ENCODE measurements at regions not wholly inside any gene's neighbourhood (a gene's known extent, or its start where the extent isn't known, plus 50 kb on each side); places are given as distances from the start of the nearest gene placed in this dataset.

DNA sequence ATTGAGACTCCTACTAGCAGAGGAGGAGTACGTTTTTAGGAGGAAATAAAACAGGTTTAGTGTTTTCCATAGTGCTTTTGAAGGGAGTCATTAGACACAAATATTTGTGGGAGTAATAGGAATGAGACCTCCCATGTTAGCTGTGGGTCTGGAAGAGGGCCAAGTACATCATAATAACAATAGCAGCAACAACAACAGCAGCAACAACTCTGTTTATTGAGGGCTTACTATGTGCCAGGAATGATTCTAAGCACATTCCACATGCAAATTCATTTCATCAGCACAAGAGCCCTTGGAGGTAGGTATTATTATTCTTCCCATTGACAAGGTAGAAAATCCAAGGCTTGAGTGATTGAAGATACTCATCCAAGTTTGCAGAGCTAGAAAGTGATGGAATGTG, 384.2 kb upstream of the RPS23 start:
- H3K36me3 ChIP-seq (ENCODE audit: control insufficient read depth, insufficient read depth, low read length): no peaks in the 10 kb centered on the region
- H3K27ac ChIP-seq (ENCODE audit: low read length): no peak overlapping the region
- no peak overlapping the region for H3K4me3 ChIP-seq (ENCODE audit: low read length)
- H3K4me1 ChIP-seq (ENCODE audit: control insufficient read depth, insufficient read depth, low read length): no peaks in the 10 kb centered on the region
- no peak for DNase-seq (ENCODE audit: low read depth, low spot score)
- H3K27me3 ChIP-seq (ENCODE audit: control insufficient read depth, insufficient read depth, low read length): no peaks in the 10 kb centered on the region
- no peaks in the 10 kb centered on the region for H3K9me3 ChIP-seq (ENCODE audit: control insufficient read depth, insufficient read depth, low read length)
- WGBS (ENCODE audit: insufficient coverage, insufficient read length): no CpG with 5 or more reads among the region's 1 CpG

DNA sequence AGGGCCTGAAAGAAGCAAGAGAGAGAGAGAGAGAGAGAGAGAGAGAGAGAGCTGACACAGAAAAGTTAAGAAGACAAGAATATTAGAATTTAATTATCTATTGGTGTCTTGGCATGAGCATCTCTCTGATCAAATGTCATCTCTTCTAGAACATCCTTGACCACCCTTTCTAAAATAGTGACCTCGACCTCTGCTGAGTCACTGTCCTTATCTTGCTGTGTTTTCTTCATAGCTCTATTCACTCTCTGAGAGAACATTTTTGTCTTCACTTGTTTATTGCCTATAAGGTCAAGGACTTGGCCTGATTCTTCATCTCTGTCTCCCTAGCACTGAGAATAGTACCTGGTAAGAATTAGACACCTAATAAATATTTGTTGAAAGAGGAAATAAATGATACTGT, 383.8 kb upstream of the RPS23 start:
- Histone ChIP-seq H3K9me3 (ENCODE audit: control insufficient read depth, insufficient read depth, low read length) (no peaks in the 10 kb centered on the region), H3K4me1 (ENCODE audit: control insufficient read depth, insufficient read depth, low read length) (no peaks in the 10 kb centered on the region), H3K27me3 (ENCODE audit: control insufficient read depth, insufficient read depth, low read length) (no peaks in the 10 kb centered on the region), H3K27ac (ENCODE audit: low read length) (no peak overlapping the region), H3K36me3 (ENCODE audit: control insufficient read depth, insufficient read depth, low read length) (no peaks in the 10 kb centered on the region), H3K4me3 (ENCODE audit: low read length) (no peak overlapping the region)
- WGBS (ENCODE audit: insufficient coverage, insufficient read length): no CpG with 5 or more reads among the region's 1 CpG
- no peak for DNase-seq (ENCODE audit: low read depth, low spot score)

DNA sequence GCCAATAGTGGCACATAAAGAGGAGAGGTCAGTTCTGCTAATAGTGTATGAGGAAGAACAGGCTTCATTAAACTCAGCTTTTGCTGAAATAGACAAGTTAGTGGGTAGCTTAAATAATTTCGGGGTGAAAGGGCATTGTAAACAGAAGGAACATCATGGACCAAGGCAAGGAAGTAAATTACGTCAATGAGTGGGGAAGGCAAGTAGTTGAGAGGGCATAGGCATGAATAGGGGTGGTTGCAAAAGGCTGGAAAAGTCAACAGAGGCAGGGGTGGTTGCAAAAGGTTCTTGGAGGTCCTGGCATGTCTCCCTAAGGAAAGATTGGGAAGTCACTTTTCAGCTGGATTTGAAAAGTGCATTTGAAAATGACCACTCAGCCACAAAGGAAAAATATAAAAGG, 383.3 kb upstream of the RPS23 start:
- Histone ChIP-seq H3K9me3 (ENCODE audit: control insufficient read depth, insufficient read depth, low read length) (no peaks in the 10 kb centered on the region), H3K4me1 (ENCODE audit: control insufficient read depth, insufficient read depth, low read length) (no peaks in the 10 kb centered on the region), H3K27me3 (ENCODE audit: control insufficient read depth, insufficient read depth, low read length) (no peaks in the 10 kb centered on the region), H3K27ac (ENCODE audit: low read length) (no peak overlapping the region), H3K36me3 (ENCODE audit: control insufficient read depth, insufficient read depth, low read length) (no peaks in the 10 kb centered on the region), H3K4me3 (ENCODE audit: low read length) (no peak overlapping the region)
- WGBS (ENCODE audit: insufficient coverage, insufficient read length): no CpG with 5 or more reads among the region's 2 CpGs
- no peak for DNase-seq (ENCODE audit: low read depth, low spot score)

DNA sequence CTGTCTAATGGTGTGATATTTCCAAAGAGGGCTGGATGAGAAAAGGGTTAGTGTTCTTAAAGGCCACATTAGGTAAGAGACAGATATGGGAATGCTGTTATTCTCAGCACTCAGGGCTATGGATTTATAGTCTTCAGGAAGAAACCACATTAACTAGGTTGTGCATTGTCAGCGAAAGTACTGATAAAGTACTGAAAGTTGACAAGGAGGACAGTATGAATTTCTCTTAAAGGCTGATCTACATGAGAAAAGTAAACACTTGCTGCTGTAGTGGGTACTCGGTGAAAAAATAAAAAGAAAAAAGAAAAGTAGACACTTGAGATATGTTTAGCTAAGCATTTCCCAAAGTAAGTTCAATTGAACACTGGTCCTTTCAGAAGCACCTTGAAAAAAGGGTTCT, 381.0 kb upstream of the RPS23 start:
- H3K9me3 ChIP-seq (ENCODE audit: control insufficient read depth, insufficient read depth, low read length): no peaks in the 10 kb centered on the region
- H3K27me3 ChIP-seq (ENCODE audit: control insufficient read depth, insufficient read depth, low read length): no peaks in the 10 kb centered on the region
- no peak overlapping the region for H3K4me3 ChIP-seq (ENCODE audit: low read length)
- H3K27ac ChIP-seq (ENCODE audit: low read length): no peak overlapping the region
- no CpG with 5 or more reads among the region's 2 CpGs for WGBS (ENCODE audit: insufficient coverage, insufficient read length)
- H3K36me3 ChIP-seq (ENCODE audit: control insufficient read depth, insufficient read depth, low read length): no peaks in the 10 kb centered on the region
- peaks cover 2% of the 10 kb centered on the region for H3K4me1 ChIP-seq (ENCODE audit: control insufficient read depth, insufficient read depth, low read length)
- no peak for DNase-seq (ENCODE audit: low read depth, low spot score)

DNA sequence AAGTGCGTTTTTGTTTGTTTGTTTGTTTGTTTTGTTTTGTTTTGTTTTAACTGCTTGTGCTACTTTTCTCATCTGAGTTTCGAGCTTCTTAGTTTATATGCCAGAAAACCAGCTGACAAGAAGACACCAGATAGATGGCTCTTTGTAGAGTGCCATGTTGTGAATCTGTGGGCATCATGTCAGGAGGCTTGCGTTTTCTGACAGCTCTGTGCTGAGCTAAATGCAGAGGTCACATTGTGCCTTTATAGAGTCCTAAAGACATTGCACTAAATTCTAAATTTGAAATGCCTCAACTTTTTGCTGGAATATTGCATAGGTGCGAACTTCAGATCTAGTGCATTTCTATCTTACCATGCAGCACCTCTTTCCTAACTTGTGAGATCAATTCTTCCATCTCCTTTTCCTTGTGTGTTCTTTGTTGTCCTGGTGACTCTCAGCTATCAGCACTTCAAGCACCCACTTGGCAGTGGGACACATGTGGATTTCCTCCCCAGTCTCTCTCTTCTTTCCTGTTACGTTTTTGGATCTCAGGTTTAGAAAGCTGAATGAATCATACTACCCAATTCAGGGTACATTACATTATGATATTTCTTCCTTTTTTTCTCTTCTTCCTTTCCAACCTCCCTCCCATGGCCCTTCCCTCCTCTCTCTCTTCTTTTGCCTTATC, 379.0 kb upstream of the RPS23 start:
- H3K27ac ChIP-seq (ENCODE audit: low read length): no peak overlapping the region
- no CpG with 5 or more reads among the region's 5 CpGs for WGBS (ENCODE audit: insufficient coverage, insufficient read length)
- no peaks in the 10 kb centered on the region for H3K27me3 ChIP-seq (ENCODE audit: control insufficient read depth, insufficient read depth, low read length)
- no peak overlapping the region for H3K4me3 ChIP-seq (ENCODE audit: low read length)
- no peaks in the 10 kb centered on the region for H3K36me3 ChIP-seq (ENCODE audit: control insufficient read depth, insufficient read depth, low read length)
- H3K9me3 ChIP-seq (ENCODE audit: control insufficient read depth, insufficient read depth, low read length): no peaks in the 10 kb centered on the region
- no peak for DNase-seq (ENCODE audit: low read depth, low spot score)
- peaks cover 2% of the 10 kb centered on the region for H3K4me1 ChIP-seq (ENCODE audit: control insufficient read depth, insufficient read depth, low read length)

DNA sequence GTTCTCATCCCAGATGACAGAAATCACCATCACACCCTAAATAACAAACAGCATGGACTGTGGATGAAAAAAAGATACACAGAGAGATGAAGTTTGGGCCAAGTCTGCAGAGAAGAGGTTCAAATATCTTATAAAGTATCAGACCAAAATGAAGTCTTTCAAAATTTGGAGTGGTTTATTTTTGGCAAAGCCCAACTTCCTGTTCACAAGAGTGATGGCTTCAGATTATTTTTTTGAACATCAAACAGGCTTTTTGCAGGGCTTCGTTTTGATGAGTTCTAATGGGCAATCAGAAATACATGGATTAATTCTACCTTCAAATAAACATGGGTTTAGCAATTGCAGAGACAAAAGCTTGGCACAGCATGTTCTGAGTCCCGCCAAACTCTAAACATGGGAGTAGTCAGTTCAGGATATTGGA, 378.2 kb upstream of the RPS23 start:
- no peak overlapping the region for H3K27ac ChIP-seq (ENCODE audit: low read length)
- H3K4me3 ChIP-seq (ENCODE audit: low read length): no peak overlapping the region
- peaks cover 2% of the 10 kb centered on the region for H3K4me1 ChIP-seq (ENCODE audit: control insufficient read depth, insufficient read depth, low read length)
- no CpG with 5 or more reads among the region's 2 CpGs for WGBS (ENCODE audit: insufficient coverage, insufficient read length)
- H3K9me3 ChIP-seq (ENCODE audit: control insufficient read depth, insufficient read depth, low read length): no peaks in the 10 kb centered on the region
- no peak for DNase-seq (ENCODE audit: low read depth, low spot score)
- H3K36me3 ChIP-seq (ENCODE audit: control insufficient read depth, insufficient read depth, low read length): no peaks in the 10 kb centered on the region
- H3K27me3 ChIP-seq (ENCODE audit: control insufficient read depth, insufficient read depth, low read length): no peaks in the 10 kb centered on the region

DNA sequence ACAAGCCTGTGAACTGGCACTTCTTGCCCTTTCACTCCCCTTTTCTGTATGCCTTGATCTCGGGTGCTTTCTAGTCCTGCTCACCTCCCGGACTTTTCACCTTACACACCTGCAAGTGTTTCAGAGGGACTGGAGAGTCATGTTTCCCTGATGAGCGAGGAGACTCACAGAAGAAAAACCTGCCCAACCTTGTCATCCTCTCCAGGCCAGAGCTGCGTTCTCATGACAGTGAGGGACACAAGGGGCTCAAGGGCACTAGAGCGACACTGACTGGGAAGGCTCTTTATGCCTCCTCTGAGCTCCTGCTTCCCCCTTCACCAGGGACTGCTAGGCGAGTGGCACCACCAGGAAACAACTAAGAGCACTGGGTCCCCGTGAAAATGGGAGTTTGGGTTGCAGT, 376.9 kb upstream of the RPS23 start:
- no peaks in the 10 kb centered on the region for H3K36me3 ChIP-seq (ENCODE audit: control insufficient read depth, insufficient read depth, low read length)
- no peak overlapping the region for H3K27ac ChIP-seq (ENCODE audit: low read length)
- peaks cover 2% of the 10 kb centered on the region for H3K4me1 ChIP-seq (ENCODE audit: control insufficient read depth, insufficient read depth, low read length)
- no peak overlapping the region for H3K4me3 ChIP-seq (ENCODE audit: low read length)
- no peaks in the 10 kb centered on the region for H3K9me3 ChIP-seq (ENCODE audit: control insufficient read depth, insufficient read depth, low read length)
- WGBS (ENCODE audit: insufficient coverage, insufficient read length): no CpG with 5 or more reads among the region's 7 CpGs
- DNase-seq (ENCODE audit: low read depth, low spot score): no peak
- H3K27me3 ChIP-seq (ENCODE audit: control insufficient read depth, insufficient read depth, low read length): no peaks in the 10 kb centered on the region

DNA sequence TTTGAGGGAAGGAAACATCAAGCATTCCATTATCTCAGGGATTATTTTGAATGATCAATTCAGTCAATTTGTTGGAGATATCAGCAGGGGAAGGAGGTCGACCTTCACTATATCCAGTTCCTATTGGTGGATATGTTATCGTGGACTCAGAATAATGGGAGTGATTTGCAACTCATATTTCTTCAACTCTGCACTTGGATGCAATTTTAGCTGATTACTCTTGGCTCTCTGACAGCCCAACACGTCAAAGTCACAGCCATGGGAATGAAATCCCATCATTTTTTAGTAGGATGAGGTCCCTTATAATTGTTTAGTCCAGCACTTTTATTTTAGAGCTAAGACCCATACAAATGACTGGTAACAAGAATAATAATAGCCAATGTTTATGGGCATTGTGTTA, 371.8 kb upstream of the RPS23 start:
- no CpG with 5 or more reads among the region's 3 CpGs for WGBS (ENCODE audit: insufficient coverage, insufficient read length)
- Histone ChIP-seq H3K27ac (ENCODE audit: low read length) (no peak overlapping the region), H3K4me3 (ENCODE audit: low read length) (no peak overlapping the region), H3K4me1 (ENCODE audit: control insufficient read depth, insufficient read depth, low read length) (no peaks in the 10 kb centered on the region), H3K27me3 (ENCODE audit: control insufficient read depth, insufficient read depth, low read length) (no peaks in the 10 kb centered on the region), H3K9me3 (ENCODE audit: control insufficient read depth, insufficient read depth, low read length) (no peaks in the 10 kb centered on the region), H3K36me3 (ENCODE audit: control insufficient read depth, insufficient read depth, low read length) (no peaks in the 10 kb centered on the region)
- no peak for DNase-seq (ENCODE audit: low read depth, low spot score)

DNA sequence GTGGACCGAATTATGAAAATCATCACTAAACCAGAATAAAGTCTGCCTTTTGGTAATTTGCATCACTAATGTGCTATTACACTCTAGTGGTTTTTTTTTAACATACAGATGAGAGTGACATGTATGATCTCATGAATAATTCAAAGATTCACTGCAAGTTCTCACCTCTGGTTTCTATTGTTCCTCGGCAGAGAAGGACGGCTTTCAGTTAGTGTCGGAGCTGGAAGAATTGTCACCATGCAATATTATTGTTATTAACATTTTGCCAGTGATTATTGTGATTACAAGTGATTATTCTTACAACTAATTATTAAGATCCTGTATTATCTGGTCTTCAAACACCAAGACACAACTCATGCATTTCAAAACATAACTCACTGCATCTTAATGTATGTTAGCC, 366.6 kb upstream of the RPS23 start:
- H3K36me3 ChIP-seq (ENCODE audit: control insufficient read depth, insufficient read depth, low read length): no peaks in the 10 kb centered on the region
- H3K4me1 ChIP-seq (ENCODE audit: control insufficient read depth, insufficient read depth, low read length): no peaks in the 10 kb centered on the region
- H3K27ac ChIP-seq (ENCODE audit: low read length): no peak overlapping the region
- no peaks in the 10 kb centered on the region for H3K9me3 ChIP-seq (ENCODE audit: control insufficient read depth, insufficient read depth, low read length)
- WGBS (ENCODE audit: insufficient coverage, insufficient read length): no CpG with 5 or more reads among the region's 4 CpGs
- H3K27me3 ChIP-seq (ENCODE audit: control insufficient read depth, insufficient read depth, low read length): no peaks in the 10 kb centered on the region
- DNase-seq (ENCODE audit: low read depth, low spot score): no peak
- no peak overlapping the region for H3K4me3 ChIP-seq (ENCODE audit: low read length)

DNA sequence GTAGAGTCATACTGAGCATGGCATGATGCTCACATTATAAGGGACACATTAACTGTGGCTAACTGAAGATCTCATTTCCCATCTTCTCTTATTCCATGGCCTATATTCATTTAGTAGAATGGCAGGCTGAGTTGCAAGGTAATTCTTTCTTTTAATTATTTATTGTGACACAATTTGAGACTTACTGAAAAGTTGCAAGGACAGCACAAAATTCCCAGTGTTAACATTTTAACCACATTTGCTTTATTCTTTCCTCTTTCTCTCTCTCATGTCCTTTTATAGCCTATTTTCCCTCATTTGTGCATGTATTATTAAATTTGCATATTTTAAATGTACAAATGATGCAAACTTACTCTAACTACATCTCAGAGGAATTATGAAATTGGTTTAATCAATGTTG, 366.1 kb upstream of the RPS23 start:
- Histone ChIP-seq H3K27ac (ENCODE audit: low read length) (no peak overlapping the region), H3K9me3 (ENCODE audit: control insufficient read depth, insufficient read depth, low read length) (no peaks in the 10 kb centered on the region), H3K4me3 (ENCODE audit: low read length) (no peak overlapping the region), H3K4me1 (ENCODE audit: control insufficient read depth, insufficient read depth, low read length) (no peaks in the 10 kb centered on the region), H3K27me3 (ENCODE audit: control insufficient read depth, insufficient read depth, low read length) (no peaks in the 10 kb centered on the region), H3K36me3 (ENCODE audit: control insufficient read depth, insufficient read depth, low read length) (no peaks in the 10 kb centered on the region)
- DNase-seq (ENCODE audit: low read depth, low spot score): no peak

DNA sequence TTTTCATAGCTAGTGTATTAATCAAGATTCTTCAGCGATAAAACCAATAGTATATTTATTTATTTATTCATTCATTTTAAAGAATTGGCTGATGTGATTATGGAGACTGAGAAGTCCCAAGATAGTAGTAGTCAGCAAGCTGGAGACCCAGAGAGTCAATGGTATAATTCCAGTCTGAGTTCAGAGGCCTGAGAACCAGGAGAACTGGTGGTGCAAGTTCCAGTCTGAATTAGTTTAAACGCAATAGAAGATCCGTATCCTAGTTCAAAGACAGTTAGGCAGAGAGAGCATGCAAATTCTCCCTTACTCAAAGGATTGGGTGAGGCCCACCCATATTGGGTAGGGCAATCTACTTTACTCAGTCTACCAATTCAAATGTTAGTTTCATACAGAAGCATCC, 364.2 kb upstream of the RPS23 start:
- no peaks in the 10 kb centered on the region for H3K4me1 ChIP-seq (ENCODE audit: control insufficient read depth, insufficient read depth, low read length)
- H3K27me3 ChIP-seq (ENCODE audit: control insufficient read depth, insufficient read depth, low read length): no peaks in the 10 kb centered on the region
- no peaks in the 10 kb centered on the region for H3K36me3 ChIP-seq (ENCODE audit: control insufficient read depth, insufficient read depth, low read length)
- no peaks in the 10 kb centered on the region for H3K9me3 ChIP-seq (ENCODE audit: control insufficient read depth, insufficient read depth, low read length)
- WGBS (ENCODE audit: insufficient coverage, insufficient read length): no CpG with 5 or more reads among the region's 3 CpGs
- no peak for DNase-seq (ENCODE audit: low read depth, low spot score)
- H3K4me3 ChIP-seq (ENCODE audit: low read length): no peak overlapping the region
- H3K27ac ChIP-seq (ENCODE audit: low read length): no peak overlapping the region

Measured in iPS DF 6.9 (cell line).